SKM-1 (cell line): ENCODE measurements at regions not wholly inside any gene's neighbourhood (a gene's known extent, or its start where the extent isn't known, plus 50 kb on each side); places are given as distances from the start of the nearest gene placed in this dataset.

Experiments used
- DNase-seq: peaks from one replicate; lab custom pipeline; 2025; ENCODE audit not compliant: unreplicated experiment; lab: John Stamatoyannopoulos, UW

- no peak for DNase-seq
Measured at GRCh38 chr1:189866606-189867005, 611.1 kb downstream of the BRINP3 start.

GRCh38 chr1:189868021-189868420 lies 609.6 kb downstream of the BRINP3 start:
- no peak for DNase-seq

GRCh38 chr1:189874715-189875435 lies 602.8 kb downstream of the BRINP3 start:
- DNase-seq = no peak

GRCh38 chr1:189880135-189880534 lies 597.5 kb downstream of the BRINP3 start:
- DNase-seq = no peak

GRCh38 chr1:189899686-189900425 lies 577.8 kb downstream of the BRINP3 start:
- DNase-seq = no peak

- no peak for DNase-seq
Measured at GRCh38 chr1:189904509-189904908, 573.2 kb downstream of the BRINP3 start.

GRCh38 chr1:189908113-189908512 lies 569.6 kb downstream of the BRINP3 start:
- DNase-seq = no peak

GRCh38 chr1:189921613-189922012 lies 556.1 kb downstream of the BRINP3 start:
- no peak for DNase-seq

GRCh38 chr1:189927641-189928040 lies 550.0 kb downstream of the BRINP3 start:
- DNase-seq = no peak

GRCh38 chr1:189929501-189930099 lies 548.1 kb downstream of the BRINP3 start:
- DNase-seq = no peak

- no peak for DNase-seq
Measured at GRCh38 chr1:189936861-189937260, 540.8 kb downstream of the BRINP3 start.

- DNase-seq = no peak
Measured at GRCh38 chr1:189939967-189940366, 537.7 kb downstream of the BRINP3 start.

GRCh38 chr1:189941922-189942321 lies 535.7 kb downstream of the BRINP3 start:
- no peak for DNase-seq

- no peak for DNase-seq
Measured at GRCh38 chr1:189958756-189959155, 518.9 kb downstream of the BRINP3 start.

- DNase-seq = no peak
Measured at GRCh38 chr1:189960769-189961168, 516.9 kb downstream of the BRINP3 start.

GRCh38 chr1:189962181-189962580 lies 515.5 kb downstream of the BRINP3 start:
- no peak for DNase-seq

- DNase-seq = no peak
Measured at GRCh38 chr1:189970331-189971230, 507.1 kb downstream of the BRINP3 start.

- DNase-seq = no peak
Measured at GRCh38 chr1:189971656-189972055, 506.0 kb downstream of the BRINP3 start.

- no peak for DNase-seq
Measured at GRCh38 chr1:189977184-189977583, 500.5 kb downstream of the BRINP3 start.

GRCh38 chr1:189983166-189983890 lies 494.3 kb downstream of the BRINP3 start:
- no peak for DNase-seq
